Activated CD4-positive, alpha-beta T cell treated with anti-CD3 and anti-CD28 coated beads, Interleukin-2, Interleukin-6, amounts not matched to agents 100 ng/mL and 50 ng/mL, durations not matched to agents 16 hours and 8 hours (primary cell): ENCODE measurements at regions not wholly inside any gene's neighbourhood (a gene's known extent, or its start where the extent isn't known, plus 50 kb on each side); places are given as distances from the start of the nearest gene placed in this dataset.

Source experiments
- DNase-seq: peaks from one replicate; pipeline ENCODE4 v3.0.0-alpha.2; 2020

DNA sequence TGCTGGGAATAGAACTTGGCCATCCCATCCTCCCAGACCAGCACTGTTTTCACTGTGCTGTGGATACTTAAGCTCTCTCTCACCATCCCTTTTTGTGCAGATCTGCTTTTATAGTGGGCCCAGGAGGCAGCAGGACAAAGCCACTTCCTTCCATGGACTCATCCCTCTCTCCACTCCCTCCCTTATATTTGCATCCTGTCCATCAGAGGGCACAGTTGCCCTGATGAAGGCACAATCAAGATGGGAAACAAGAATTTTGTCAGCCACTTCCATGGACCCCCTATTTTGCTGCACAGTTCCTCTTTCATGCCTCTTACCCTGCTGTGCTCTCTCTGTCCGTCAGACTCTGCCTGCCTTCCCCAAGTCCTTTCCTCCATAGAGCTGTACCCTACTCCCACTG, 338.7 kb downstream of the HRH4 start:
- DNase-seq: no peak

DNA sequence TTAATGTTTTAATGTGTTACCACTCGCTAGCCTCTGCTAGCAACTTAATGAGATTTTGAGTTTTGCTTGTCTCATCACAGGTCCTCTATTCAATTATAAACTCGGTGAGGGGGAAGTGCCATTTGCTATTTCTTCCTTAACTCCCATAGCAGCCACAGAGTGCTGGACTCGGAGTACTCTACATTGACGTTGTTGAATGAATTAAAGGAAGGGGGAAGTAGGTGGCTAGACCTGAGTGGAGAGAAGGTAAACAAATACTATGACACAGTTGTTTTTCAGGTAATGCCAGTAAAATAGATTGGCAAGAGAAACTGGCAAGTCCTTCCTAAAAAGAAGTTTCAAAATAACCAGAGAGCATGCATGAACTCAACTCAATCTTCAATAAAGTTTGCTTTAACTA, 339.3 kb downstream of the HRH4 start:
- DNase-seq: no peak

DNA sequence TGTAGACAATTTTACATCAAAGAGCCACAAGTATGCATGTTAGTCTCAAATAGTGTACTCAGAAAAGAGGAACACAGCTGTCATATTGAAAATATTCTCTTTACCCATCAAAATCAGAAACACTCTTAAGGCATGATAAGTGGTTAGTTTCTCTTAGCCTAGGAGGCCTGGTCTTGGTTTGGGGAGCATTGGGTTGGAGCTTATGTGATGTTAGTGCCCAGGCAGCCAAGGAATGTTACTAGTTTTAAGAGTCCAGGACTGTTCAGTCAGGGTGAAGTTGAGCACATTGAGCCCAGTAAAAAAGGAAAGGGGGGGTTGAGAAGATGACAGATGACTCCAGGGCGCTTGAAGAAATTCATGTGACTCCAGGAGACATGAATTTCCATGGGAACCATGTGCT, 340.6 kb downstream of the HRH4 start:
- DNase-seq: no peak

GRCh38 chr18:24802456-24802855, 342.0 kb downstream of the HRH4 start:
- DNase-seq: no peak

- DNase-seq: no peak
These were observed 344.7 kb downstream of the HRH4 start for GRCh38 chr18:24805156-24805555.

DNA sequence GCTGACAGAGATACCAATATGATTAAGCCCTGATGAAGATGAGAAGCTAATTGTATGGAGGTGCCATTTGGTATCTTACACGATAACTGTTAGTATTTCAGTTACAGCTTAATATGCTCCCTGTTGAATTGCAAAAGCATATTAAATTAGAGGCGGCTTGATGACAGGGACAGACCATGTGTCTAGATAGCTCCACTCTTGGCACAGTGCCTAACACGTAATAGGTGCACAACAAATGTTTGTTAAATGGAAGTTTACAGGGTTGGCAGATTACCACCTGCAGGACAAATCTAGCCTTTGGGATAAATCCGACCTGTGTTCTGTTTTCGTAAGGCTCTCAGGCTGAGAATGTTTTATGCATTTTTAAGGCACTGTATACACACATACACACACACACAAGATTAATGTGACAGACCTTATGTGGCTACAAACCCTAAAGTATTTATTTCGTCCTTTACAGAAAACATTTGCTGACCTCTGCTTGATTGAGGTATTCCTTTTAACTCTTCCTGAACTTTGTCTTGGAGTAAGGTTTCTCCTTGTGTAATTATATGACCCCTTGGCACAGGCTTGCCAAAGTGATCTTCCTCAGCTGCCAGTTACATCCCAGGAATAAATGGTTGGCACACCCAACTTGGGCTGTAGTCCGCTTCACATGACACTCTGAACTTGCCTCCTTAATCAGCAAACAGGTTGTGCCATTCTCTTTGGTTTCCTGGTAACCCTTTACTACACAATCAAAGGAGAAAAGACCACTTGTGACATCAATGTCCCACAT, 348.9 kb downstream of the HRH4 start:
- no peak for DNase-seq

GRCh38 chr18:24810561-24811305, 350.3 kb downstream of the HRH4 start:
- no peak for DNase-seq

DNA sequence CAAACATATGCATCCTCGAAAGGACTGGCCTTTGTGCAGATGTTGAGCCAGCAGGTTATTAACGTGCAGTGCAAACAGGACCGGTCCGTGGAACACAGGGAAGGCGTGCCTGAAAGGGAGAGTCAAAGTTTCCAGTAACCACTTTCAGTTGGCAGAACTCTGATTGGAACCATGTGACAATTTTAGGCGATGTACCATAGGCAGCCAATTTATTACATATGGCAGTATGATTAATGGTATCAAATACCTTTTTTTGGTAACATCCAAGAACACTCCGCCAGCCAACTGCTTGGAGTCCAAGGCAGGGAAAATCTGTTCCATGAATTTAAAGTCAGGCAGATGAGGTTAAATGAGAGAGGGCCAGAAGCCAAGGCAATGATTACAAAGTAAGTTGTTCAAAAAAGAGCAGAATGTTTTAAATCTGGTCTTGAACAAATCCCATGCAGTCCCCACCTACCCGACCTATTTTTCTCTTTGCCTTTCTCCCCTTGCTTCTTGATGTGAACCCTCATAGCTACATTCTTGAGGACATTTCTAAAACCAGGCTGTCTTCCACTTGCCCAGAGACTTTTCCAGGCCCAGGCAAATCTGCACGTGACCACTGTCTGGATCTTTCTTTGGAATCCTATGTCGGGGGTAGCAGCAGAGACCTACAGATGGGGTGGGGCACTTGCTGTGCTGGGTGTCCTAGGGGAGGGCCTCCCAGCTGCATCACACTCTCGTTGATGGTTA, 351.7 kb downstream of the HRH4 start:
- DNase-seq: no peak

- DNase-seq: no peak
These were observed 354.1 kb downstream of the HRH4 start for GRCh38 chr18:24814521-24814920.

GRCh38 chr18:24817150-24817549, 356.7 kb downstream of the HRH4 start:
- no peak for DNase-seq

DNA sequence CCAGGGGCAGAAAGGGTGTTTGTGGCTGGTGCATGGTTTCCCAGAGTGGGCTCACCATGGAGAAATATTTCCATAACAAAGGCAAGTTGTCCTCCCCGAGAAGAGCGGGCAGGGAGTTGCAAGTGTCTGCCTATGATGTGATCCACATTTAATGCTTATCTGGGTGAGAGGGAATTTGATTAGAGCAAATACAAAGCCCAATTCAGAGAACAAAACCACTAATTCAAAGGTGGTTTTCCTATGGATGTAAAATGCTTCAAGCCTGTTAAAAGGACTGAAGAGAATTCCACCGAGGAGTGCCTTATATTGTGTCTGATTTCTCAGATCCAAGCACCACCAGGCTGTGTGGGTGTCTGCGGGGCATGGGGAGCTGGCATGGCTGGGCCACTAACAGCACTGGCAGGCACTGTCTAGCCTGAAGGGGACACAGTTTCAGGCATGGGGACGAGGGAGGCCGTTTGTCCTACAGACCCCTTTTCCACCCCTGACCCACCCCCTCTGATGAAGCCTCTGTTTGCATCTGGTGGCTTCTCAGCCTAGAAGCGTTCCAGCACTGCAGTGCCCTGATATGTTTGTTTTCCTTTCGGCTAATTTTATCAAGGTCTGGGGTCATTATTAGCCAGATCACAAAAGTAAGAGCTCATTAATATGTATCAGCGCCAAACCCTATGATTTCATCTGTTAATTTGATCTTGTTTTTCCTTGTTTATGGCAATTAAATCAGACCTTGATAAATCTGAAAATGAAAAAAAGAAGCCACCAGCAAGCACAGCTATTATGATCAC, 357.3 kb downstream of the HRH4 start:
- no peak for DNase-seq

- DNase-seq: no peak
These were observed 358.0 kb downstream of the HRH4 start for GRCh38 chr18:24818441-24818840.

DNA sequence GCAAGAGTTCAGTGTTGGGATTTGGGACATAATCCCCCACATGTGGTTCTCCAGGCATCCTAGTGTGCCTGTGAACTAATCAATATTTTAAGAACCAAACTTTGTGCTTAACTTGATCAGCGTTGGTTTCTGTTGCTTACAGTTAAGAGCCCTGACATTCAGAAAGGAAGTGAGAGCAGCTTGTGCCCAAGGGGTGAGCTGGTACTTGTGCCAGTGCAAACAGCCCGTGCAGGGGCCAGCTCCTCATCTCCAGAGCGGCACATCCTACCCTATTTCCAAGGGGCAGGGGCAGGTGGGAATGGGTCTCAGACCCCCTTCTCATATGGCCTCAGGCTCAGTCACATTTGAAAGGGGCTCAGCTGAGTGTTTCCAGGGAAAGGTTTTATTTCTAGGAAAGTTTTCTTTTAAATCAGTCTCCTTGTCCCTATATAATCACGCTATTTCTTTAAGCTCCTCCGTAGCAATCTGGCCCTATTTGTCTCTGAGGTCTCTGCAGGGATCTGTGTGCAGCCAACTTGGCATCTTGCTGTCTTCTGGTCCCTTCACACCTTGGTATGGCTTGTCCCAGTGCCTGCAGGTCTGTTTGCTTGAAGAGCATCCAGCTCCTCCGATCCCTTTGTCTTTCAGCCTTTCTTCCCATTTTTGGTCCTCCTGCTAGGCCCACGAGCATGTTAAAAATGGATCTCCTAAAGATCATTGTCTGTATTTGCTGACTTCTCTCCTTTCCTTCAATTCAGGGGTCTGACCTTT, 358.9 kb downstream of the HRH4 start:
- no peak for DNase-seq

DNA sequence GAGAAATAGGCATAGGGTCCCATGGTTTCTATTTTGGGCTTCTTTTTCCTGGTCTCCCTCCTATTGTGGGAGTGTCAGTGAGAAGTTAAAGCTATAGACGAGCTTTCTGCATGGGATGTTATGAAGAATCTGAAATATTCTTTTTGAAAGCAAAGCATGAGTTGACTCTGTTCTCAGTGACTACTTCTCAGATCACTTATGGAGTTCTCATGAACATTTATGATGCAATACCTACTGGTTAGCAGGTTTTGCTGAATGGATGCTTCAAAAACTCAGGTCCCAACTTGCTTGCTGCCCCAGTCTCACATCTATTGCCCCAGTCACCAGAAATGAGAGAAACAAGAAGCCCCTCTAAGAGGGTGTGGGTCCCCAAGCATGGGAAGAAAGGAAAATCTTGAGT, 365.0 kb downstream of the HRH4 start:
- DNase-seq: no peak

DNA sequence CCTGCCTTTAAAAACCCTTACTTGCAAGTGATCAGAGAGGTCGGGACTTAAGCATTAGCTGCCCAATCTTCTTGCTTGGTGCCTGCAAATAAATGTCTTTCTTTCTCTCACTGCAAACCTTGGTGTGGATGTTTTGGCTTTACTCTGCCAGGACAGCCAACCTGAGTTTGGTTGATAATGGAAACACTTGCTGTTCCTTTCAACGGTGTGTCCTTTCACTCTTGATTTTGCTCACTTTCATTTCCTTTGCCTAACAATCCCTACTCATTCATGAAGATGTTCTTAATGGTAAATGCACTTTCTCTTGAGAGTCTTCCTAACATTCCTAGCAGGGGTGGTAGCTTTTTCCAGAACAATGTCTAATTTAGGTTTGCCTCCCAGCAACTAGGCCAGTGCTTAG, 366.2 kb downstream of the HRH4 start:
- no peak for DNase-seq

DNA sequence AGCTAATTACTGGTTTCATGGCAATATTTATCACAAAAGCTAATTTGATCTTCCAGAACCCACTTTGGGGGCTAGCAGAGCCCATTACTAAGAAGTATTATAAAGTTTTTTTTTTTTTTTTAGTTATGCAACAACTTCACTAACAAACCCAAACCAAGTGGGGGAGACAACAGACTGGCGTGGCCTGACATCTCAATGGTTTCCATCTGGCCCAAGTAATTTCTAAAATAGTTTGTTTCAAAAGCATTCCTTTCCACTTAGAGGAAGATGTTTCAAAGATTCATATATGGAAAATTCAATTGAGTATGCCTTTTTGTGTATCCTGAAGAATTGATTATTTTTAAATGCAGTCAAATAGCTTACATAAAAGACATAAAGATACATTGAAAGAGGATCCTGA, 367.1 kb downstream of the HRH4 start:
- no peak for DNase-seq

DNA sequence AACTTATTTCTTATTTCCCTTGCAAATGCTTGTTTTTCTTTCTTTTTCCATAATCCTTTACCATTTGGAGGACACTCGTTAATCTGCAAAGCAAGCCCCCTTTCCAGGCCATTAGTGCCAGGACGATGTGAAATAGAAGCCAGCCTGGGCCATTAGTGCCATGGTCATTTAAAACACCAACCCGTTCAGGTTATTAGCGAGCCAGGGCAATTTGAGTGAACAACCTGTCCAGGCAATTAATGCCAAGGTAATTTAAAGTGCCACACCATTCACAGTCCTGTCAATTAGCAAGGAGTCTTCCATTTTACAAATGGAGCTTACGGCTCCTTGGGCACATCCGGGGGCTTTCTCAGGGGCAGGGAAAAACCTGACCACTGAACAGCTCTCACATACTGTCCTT, 370.6 kb downstream of the HRH4 start:
- no peak for DNase-seq

DNA sequence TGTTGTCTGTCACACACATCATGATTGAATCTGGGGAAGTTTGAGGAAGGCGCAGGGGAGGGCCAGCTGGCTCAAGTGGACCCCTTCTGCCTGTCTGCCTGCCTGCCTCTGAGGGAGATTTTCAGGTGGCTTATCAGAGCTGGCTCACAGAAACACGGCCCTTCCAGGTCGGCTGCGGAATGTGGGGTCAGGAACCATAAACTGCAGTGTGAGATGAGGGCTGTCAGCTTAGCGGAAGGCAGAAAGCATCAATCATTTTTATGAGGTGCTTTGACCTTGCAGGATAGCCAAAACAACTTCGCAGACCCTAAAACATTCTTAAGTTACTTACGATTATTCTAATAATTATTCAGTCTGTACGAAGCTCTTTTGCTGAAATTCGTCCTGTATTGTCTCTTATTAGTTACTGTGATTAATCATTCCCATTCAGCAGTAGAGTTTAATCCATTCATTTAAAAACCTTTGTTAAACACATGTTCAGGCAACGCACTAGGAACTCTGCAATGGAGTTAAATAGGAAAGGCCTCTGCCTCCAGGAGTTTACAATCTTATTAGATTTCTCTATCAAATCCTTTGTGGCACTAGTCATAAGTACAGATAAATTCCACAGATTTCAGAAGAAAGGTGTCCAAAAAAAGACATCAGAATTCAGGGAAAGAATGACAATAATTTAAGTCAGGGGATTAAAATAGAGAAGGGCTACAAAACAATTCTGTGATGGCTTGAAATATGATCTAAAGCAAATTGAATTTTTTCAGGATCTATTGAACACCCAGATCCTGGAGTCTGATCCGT, 371.6 kb downstream of the HRH4 start:
- DNase-seq: no peak

- no peak for DNase-seq
These were observed 375.3 kb downstream of the HRH4 start for GRCh38 chr18:24835751-24836150.

- DNase-seq: no peak
These were observed 376.6 kb downstream of the HRH4 start for GRCh38 chr18:24837066-24837465.

DNA sequence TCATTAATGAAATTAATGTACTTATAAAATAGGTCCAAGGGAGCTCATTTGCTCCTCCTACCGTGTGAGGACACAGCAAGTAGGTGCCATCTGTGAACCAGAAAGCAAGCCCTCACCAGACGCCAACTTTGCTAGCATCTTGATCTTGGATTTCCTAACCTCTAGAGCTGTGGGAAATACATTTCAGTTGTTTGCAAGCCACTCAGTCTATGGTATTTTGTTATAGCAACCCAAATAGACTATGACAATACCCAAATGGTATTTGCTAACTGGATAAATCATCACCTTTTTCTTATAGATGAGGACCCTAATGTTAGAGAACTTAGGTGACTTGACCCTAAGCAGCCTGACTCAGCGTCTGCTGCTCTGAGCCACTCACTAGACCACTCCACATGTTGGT, 379.6 kb downstream of the HRH4 start:
- DNase-seq: no peak

GRCh38 chr18:24840640-24841039, 380.2 kb downstream of the HRH4 start:
- DNase-seq: no peak
